Stomach (tissue), 8 donors: ENCODE measurements at regions not wholly inside any gene's neighbourhood (a gene's known extent, or its start where the extent isn't known, plus 50 kb on each side); places are given as distances from the start of the nearest gene placed in this dataset.

Source experiments
- DNase-seq, 2 donors: peaks; one replicate each; pipeline versions ENCODE4 v3.0.0 to v3.0.0-alpha.2; 2013 to 2019
- H3K27ac ChIP-seq, 5 donors: fragments of 200-600 bp in 4 of 5; sonication (generic) in 4 of 5; one replicate each; pipeline ENCODE4 v1.5.1; 2013 to 2019; ENCODE audit warnings: mild to moderate bottlenecking in 1 of 5, moderate library complexity in 1 of 5
- H3K27me3 ChIP-seq, 3 donors: fragments of 200-600 bp; sonication (generic); one replicate each; pipeline ENCODE4 v1.5.1; 2017 to 2019; ENCODE audit warnings: mixed run types in 1 of 3
- H3K36me3 ChIP-seq, 4 donors: fragments of 200-600 bp; sonication (generic); 1 replicate in 3 of 4; 2 replicates in 1 of 4; pipeline ENCODE4 v1.5.1; 2016 to 2019
- H3K4me1 ChIP-seq, 4 donors: fragments of 200-600 bp; sonication (generic); one replicate each; pipeline ENCODE4 v1.5.1; 2016 to 2019
- H3K4me3 ChIP-seq, 4 donors: fragments of 200-600 bp; sonication (generic) in 3 of 4; one replicate each; pipeline ENCODE4 v1.5.1; 2016 to 2019; ENCODE audit warnings: mild to moderate bottlenecking in 1 of 4
- H3K9me3 ChIP-seq, 4 donors: fragments of 200-600 bp; sonication (generic); one replicate each; pipeline ENCODE4 v1.5.1; 2016 to 2019
- EP300 ChIP-seq: sonication (generic); formaldehyde crosslinking; IDR thresholded peaks from one replicate; pipeline ENCODE4 v1.6.1; 2017; ENCODE audit warnings: antibody characterized with exemption
- POLR2A ChIP-seq, 4 donors: fragments of 450-650 bp; IDR thresholded peaks; one replicate each; pipeline ENCODE4 v1.6.1; 2016; ENCODE audit warnings: antibody characterized with exemption in 4 of 4, control low read depth in 2 of 4, mild to moderate bottlenecking in 1 of 4, moderate library complexity in 1 of 4
- POLR2AphosphoS5 ChIP-seq, 3 donors: sonication (generic); formaldehyde crosslinking; IDR thresholded peaks; one replicate each; pipeline ENCODE4 v1.6.1; 2016; ENCODE audit warnings: antibody characterized with exemption in 3 of 3
- WGBS, 5 donors: extraction: QIAGEN DNeasy Blood & Tissue Kit in 3 of 5; methylation state at CpG; one replicate each; pipeline versions ENCODE4 v1.1.5 to v1.1.7; 2013 to 2018; 5-methylcytosine and 5-hydroxymethylcytosine counted together
- intact Hi-C: fragments of 100-400 bp; cut with DNase I; formaldehyde crosslinking; loops from one replicate; pipeline ENCODE4 v1.15.1; 2023; ENCODE audit warnings: low total_unique reads
- TF ChIP-seq, protein P1 (sequence below), 7 experiments: fragments of 450-650 bp in 4 of 7; fragments of 200-600 bp in 3 of 7; sonication (generic) in 3 of 7; IDR thresholded peaks; one replicate each; pipeline ENCODE4 v1.5.1; 2016 to 2019; ENCODE audit warnings: antibody characterized with exemption in 7 of 7, control low read depth in 2 of 7, mild to moderate bottlenecking in 1 of 7
- donor health status: healthy with polysubstance abuse.
- donor health status: Bipolar disorder and iron deficiency.
- donor health status: healthy.

DNA sequence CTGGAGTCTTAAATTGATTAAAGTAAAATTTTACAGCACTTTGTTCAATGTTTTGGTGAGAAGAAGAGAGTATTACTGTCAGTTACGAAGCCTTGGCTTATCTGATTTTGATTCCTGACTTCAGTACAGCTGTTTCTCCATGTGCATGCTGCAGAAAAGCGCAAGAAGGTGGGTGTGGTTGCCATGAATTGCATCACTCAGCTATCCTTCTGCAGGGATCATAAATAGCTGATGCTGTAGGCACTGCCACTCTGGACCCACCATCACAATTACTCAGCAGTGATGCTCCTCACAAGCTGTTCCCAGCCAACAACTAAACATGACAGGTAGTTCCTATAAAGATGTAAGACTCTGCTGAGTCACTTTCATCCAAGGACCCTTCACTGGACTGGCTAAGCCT, 321.2 kb downstream of the IRS2 start:
- WGBS, 5 donors = 0 to 77% (median 44%) methylated on average over 2 of the region's 2 CpGs
- Histone ChIP-seq H3K4me1 (no peaks in the 10 kb centered on the region), H3K27ac (no peak overlapping the region), H3K9me3 (peaks cover 0 to 3% (median 0%) of the 10 kb centered on the region in 4 donors), H3K36me3 (no peaks in the 10 kb centered on the region), H3K27me3 (no peaks in the 10 kb centered on the region), H3K4me3 (no peak overlapping the region)
- intact Hi-C loops = no loop called here
- TF ChIP-seq, protein P1, sequence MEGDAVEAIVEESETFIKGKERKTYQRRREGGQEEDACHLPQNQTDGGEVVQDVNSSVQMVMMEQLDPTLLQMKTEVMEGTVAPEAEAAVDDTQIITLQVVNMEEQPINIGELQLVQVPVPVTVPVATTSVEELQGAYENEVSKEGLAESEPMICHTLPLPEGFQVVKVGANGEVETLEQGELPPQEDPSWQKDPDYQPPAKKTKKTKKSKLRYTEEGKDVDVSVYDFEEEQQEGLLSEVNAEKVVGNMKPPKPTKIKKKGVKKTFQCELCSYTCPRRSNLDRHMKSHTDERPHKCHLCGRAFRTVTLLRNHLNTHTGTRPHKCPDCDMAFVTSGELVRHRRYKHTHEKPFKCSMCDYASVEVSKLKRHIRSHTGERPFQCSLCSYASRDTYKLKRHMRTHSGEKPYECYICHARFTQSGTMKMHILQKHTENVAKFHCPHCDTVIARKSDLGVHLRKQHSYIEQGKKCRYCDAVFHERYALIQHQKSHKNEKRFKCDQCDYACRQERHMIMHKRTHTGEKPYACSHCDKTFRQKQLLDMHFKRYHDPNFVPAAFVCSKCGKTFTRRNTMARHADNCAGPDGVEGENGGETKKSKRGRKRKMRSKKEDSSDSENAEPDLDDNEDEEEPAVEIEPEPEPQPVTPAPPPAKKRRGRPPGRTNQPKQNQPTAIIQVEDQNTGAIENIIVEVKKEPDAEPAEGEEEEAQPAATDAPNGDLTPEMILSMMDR (IDR thresholded peaks at IDR 0.05) = no peak
- no peak for TF ChIP-seq POLR2A (IDR thresholded peaks at IDR 0.05)
- no peak for TF ChIP-seq POLR2AphosphoS5 (IDR thresholded peaks at IDR 0.05)
- TF ChIP-seq EP300 = no peak
- DNase-seq = no peak

DNA sequence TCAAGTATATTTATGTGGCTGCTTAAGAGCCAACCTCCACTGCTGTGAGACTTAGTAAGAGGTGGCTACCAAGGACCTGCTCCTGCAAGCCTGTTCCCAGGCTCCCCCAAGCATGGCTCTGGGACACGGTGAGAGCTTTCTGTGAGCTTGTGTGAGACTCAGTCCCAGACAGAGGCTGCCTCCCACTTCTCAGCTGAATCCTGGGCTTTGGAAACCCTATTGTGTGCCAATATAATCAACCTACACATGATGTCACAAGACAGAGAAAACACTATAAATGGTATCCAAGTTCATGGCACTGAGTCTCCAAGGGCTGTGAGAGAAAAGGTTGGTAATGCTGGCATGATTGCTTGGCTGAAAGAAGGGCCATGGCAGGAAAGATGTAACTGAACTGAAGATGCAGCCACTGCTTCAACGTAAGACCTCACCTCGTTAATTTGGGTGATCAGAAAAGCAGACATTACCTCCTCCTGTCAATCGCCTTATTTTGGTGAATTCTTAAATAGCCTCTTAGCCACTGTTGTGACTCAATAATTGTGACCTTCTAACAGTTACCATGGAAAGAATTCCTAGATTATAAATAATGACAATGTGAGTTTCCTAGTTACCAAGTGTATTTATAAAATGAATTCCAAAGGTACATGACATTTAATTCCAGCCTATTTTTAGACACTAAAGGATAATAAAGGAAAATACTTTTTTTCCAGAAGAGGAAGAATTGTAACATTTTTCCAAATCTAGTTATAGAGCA, 332.0 kb downstream of the IRS2 start:
- intact Hi-C loops = no loop called here
- DNase-seq = peak in 1 of 2 donors; percentile 13
- H3K27ac ChIP-seq = no peak overlapping the region
- no peak overlapping the region for H3K4me3 ChIP-seq
- no peaks in the 10 kb centered on the region for H3K27me3 ChIP-seq
- no peaks in the 10 kb centered on the region for H3K36me3 ChIP-seq
- H3K9me3 ChIP-seq = no peaks in the 10 kb centered on the region
- WGBS, 5 donors = 70 to 90% (median 86%) methylated on average over 4 of the region's 4 CpGs
- H3K4me1 ChIP-seq = peaks cover 0 to 7% (median 0%) of the 10 kb centered on the region in 4 donors
- TF ChIP-seq, protein P1 (IDR thresholded peaks at IDR 0.05) = no peak
- TF ChIP-seq POLR2AphosphoS5 (IDR thresholded peaks at IDR 0.05) (no peak), POLR2A (IDR thresholded peaks at IDR 0.05) (no peak), EP300 (no peak)

DNA sequence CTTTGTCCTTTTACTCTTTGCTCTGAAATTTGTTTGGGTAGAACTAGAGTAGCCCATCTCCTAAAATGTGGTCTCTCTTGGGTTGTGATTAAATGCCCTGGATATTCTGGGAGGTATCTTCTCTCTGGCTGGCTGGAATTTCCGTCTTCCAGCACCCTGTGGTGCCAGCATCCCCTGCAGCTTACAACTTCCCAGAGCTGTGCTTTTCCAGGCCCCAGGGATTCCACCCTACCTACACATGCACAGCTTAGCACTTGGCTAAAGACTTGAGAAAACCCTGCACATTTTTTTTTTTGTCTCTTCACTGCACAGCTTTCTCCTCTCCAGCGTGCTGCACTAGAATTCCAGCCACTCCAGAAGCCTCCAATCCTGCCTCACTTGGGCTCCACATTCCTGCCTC, 334.7 kb downstream of the IRS2 start:
- DNase-seq = no peak
- Histone ChIP-seq H3K27me3 (no peaks in the 10 kb centered on the region), H3K4me1 (peaks cover 0 to 7% (median 0%) of the 10 kb centered on the region in 4 donors), H3K4me3 (no peak overlapping the region), H3K27ac (no peak overlapping the region), H3K9me3 (no peaks in the 10 kb centered on the region), H3K36me3 (no peaks in the 10 kb centered on the region)
- 41 to 80% (median 73%) methylated on average over 2 of the region's 2 CpGs for WGBS, 5 donors
- intact Hi-C loops = no loop called here
- TF ChIP-seq POLR2A (IDR thresholded peaks at IDR 0.05) = no peak
- TF ChIP-seq, protein P1 (IDR thresholded peaks at IDR 0.05) = no peak
- TF ChIP-seq POLR2AphosphoS5 (IDR thresholded peaks at IDR 0.05) = no peak
- TF ChIP-seq EP300 = no peak

DNA sequence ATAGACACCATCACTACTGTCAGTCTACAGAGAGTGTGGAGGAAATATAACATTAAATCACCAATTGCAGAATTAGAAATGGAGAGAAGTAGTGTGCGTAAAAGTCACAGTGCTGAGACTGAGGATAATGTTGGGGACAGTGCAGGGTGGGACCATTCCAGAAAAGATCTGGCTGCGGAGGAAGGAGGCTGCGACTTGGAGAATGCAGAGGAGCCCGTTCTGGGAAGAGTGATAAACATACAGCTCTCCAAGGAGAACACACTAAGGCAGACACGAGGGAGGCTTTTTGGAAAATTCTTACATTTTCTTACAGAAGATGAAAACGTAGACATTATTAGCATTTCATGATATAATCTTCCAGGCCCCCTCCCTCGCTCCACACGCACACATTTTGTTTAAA, 337.8 kb downstream of the IRS2 start:
- Histone ChIP-seq H3K36me3 (no peaks in the 10 kb centered on the region), H3K9me3 (no peaks in the 10 kb centered on the region), H3K27ac (no peak overlapping the region), H3K4me3 (no peak overlapping the region), H3K4me1 (no peaks in the 10 kb centered on the region), H3K27me3 (no peaks in the 10 kb centered on the region)
- TF ChIP-seq EP300 (no peak), POLR2AphosphoS5 (IDR thresholded peaks at IDR 0.05) (no peak), POLR2A (IDR thresholded peaks at IDR 0.05) (no peak)
- TF ChIP-seq, protein P1 (IDR thresholded peaks at IDR 0.05) = no peak
- DNase-seq = no peak
- intact Hi-C loops = no loop called here
- WGBS, 5 donors = 85 to 92% (median 86%) methylated on average over 8 of the region's 8 CpGs
